ENCODE measurements at regions not wholly inside any gene's neighbourhood (a gene's known extent, or its start where the extent isn't known, plus 50 kb on each side); places are given as distances from the start of the nearest gene placed in this dataset.
"Not testable (repeated sequence)": the region's sequence is repeated elsewhere in the genome, so short reads cannot be mapped to it uniquely, and the experiment has no call there.

- DNase-seq, result no peak
Observed at GRCh38 chr7:69309601-69310000, 288.7 kb upstream of the AUTS2 start.

GRCh38 chr7:69311489-69311888 lies 286.8 kb upstream of the AUTS2 start:
- DNase-seq, result no peak

GRCh38 chr7:69313852-69314251 lies 284.4 kb upstream of the AUTS2 start:
- DNase-seq, result not testable (repeated sequence)

DNA sequence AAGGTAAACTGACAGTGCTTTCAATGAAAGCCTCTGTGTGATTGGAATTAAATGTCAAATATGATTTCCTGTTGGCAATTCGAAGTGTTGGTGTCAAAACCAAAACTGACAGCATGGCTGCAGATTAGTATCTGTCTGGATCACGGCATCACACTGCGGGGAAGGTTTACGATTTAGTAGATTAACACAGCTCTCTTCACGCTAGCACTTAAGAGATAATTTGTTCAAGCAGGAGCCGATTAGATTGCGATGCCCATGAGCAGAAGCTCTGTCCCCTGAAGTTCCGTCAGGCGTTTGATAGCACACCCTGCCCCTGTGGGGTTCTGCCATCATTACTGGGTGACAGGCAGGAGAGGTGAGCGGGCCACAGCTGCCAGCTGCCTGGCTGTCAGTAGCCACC lies 279.5 kb upstream of the AUTS2 start:
- no peak for DNase-seq

DNA sequence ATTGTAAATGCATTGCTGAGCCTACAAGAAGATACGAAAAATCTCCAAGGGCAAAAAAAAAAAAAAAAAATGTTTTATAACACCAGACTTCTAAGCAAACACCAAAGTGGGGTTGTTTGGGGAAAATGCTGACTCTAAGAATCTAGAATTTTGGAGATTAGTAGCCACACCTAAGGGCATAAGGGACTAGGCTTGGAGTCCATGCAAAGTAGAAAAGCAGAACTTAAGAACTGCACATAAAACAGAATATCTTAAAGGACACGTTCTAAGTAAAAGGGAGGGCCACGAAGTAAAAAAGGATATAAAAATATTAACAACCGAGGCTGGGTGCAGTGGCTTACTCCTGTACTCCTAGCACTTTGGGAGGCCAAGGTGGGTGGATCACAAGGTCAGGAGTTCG lies 269.8 kb upstream of the AUTS2 start:
- no peak for DNase-seq

DNA sequence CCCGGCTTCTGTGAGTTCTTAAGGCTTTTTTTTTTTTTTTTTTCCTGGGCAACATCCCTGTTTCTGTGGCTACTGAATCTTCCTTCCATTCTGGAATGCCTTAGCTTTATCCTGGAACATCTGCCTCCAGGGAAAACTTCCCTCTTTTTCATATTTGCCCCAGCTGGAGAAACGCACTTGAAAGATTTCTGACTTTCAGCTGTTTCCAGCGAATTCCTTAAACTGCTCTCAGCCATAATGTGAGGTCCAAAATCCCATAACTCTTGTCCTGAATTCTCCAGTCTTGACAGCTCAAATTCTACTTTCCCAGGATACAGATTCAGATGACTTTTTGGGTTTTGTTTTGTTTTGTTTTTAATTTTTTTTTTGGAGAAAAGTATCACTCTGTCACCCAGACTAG lies 263.6 kb upstream of the AUTS2 start:
- no peak for DNase-seq

DNA sequence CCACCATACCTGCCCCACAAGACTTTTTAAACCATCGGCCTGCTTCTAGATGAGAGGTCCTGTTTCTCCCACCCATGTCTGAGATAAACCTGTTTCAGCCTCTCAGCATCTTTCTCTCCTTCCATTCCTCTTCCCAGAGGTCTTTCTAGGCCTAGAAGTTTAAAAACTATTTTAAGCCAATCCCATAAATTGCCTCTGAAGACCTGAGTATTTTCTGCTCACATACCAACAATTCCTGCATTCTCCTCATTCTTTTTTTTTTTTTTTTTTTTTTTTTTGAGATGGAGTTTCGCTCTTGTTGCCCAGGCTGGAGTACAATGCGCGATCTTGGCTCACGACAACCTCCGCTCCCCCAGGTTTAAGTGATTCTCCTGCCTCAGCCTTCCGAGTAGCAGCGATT lies 262.9 kb upstream of the AUTS2 start:
- DNase-seq, result no peak

DNA sequence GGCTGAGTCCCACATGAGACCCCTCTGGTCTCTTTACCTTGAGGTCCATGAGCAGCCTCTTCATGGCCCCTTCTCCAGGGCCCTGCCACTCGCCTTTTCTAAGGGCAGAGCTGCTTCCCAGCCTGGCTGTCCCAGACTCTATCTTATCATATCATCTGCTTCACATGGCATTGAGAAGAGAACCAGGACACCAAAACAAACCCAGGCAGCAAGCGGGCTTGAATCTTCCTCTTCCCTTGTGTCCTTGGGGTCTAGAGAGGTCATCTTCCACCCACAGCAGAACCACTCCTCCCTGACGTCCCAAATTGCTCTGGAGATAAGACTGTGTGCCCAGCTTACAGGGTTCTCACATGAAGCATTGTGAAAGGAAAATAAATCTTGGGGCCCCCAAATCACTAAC lies 261.3 kb upstream of the AUTS2 start:
- DNase-seq, result no peak

DNA sequence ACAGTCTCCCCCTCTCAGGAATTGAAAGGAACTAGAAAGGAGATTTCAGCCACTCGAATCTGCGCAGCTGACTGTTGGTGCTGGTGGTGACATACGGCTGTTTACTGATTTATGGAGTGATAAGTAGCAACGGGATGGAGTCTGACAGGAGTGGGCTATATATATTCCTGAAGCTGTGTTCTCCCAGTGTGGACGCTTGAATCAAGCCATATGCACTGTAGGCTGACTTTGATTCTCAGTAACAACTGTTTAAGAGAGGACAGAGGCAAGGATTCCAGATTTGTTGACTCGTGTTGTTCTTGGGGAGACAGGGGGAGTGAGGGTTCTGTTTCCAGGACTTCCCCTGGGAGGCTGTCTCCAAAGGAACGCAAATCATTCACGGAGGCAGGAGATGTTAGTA lies 260.1 kb upstream of the AUTS2 start:
- no peak for DNase-seq

GRCh38 chr7:69341288-69341687 lies 257.0 kb upstream of the AUTS2 start:
- DNase-seq, result no peak

GRCh38 chr7:69342154-69342884 lies 256.0 kb upstream of the AUTS2 start:
- DNase-seq, result no peak

DNA sequence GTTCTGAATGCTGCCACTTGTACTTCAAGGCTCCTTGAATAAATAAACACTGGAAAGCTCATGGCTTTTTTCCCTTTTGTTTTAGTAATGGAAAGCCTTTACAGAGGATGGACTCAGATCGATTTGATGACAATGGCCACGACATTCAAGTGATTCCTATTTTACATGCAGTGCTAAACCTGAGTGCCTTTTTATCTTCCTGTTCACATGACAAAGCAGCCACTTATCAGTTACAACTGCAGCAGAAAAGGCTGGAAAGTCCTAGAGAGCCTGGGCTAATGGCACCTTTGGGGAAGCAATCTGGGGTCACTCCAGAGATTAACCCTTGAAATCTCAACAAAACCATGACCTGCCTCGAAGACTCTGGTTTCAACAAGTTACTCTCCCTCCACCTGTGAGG lies 249.0 kb upstream of the AUTS2 start:
- DNase-seq, result no peak

DNA sequence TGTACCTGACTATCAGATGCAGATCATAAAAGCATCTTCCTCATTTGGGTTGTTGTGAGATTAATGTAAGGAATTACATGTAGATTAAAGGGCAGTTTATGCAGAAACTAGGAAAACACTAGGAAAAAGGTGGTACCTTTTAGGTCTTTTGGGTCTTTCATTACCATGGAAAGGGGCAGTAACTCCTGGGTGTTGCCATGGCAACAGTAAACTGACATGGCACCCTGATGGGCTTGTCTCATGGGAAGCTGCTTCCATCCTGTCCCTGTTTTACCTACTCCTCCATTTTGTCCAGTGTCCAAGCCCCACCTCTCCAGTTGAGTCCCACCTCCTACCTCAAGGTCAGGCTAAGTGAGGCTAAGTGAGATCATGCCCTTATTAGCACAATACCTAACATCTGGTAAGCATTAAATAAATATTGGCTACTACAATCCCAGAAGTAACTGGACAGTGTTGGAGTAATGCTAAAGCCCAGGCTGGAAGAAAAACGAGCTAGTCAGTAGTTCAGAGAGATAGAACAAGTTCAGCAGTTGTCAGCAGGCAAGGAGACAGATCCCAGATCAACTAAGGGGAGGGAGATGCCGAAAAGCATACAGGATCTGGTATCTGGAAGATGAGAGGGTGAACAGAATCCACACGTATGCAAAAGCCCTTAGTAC lies 240.0 kb upstream of the AUTS2 start:
- no peak for DNase-seq

GRCh38 chr7:69359003-69359700 lies 239.1 kb upstream of the AUTS2 start:
- DNase-seq, result no peak

DNA sequence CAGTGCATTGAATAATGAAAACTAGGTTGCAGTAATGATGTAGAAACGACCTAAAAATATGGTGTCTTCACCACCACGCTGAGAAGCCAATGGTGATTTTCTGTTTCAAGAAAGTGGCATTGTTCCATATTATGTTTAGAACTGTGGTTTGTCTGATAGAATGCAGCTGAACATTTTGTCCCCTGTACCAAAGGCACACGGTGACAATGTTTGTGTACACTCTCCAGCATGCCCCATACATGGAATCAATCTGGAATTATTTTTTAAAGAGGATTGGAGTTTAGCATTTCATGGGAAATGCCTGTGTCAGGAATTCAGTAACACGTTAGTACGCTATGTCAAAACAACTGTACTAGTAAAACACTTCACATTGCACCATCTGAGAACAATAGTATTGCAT lies 237.4 kb upstream of the AUTS2 start:
- DNase-seq, result no peak

GRCh38 chr7:69363136-69363535 lies 235.1 kb upstream of the AUTS2 start:
- no peak for DNase-seq

GRCh38 chr7:69364813-69365643 lies 233.2 kb upstream of the AUTS2 start:
- DNase-seq, result no peak

GRCh38 chr7:69365651-69366192 lies 232.6 kb upstream of the AUTS2 start:
- DNase-seq, result no peak

DNA sequence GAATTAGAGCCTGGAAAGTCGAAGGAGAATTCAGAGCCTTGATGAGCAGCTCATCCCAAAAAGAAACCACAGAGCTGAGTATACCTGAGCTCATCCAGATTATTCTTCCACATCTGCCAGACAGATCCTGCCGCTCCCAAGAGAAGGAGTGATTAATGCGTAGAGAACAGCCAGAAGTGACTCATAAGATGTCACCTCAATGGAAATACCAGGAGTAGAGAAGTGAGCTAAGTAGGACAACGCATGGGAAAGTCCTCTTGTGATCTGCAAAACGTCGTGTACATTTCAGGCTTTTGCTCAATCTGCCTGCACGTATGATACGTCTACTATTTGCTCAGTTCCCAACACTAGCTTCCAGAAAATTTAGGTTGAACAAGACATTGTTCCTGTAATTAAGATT lies 230.5 kb upstream of the AUTS2 start:
- no peak for DNase-seq

- DNase-seq, result no peak
Observed at GRCh38 chr7:69373171-69374043, 224.9 kb upstream of the AUTS2 start.

DNA sequence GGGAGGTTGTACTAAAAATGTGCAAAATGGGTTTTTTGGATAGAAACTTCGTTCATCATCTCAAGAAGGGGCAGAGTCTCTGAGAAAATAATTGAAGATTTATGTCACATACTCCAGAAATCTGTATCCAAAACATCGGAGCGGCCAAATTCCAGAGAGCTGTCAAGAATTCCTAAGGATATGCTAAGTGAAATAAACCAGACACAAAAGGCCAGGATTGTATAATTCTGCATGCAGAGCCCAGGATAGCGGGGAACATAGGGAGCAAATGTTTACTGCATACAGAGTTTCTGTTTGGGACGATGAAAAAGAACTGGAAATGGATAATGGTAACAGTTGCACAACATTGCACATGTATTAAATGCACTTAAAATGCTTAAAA lies 224.2 kb upstream of the AUTS2 start:
- DNase-seq, result no peak

GRCh38 chr7:69377191-69377590 lies 221.1 kb upstream of the AUTS2 start:
- no peak for DNase-seq

All from stimulated activated CD4-positive, alpha-beta T cell treated with anti-CD3 and anti-CD28 coated beads, Interleukin-1b, Interleukin-23, amount 100 ng/mL, for 48 hours (primary cell).